DND-41 (cell line): ENCODE measurements at regions not wholly inside any gene's neighbourhood (a gene's known extent, or its start where the extent isn't known, plus 50 kb on each side); places are given as distances from the start of the nearest gene placed in this dataset.

ENCODE experiments used
- ATAC-seq: fragments of 200-7000 bp; cut with Tn5 transposase; 3 replicates; pipeline ENCODE4 v1.9.1; 2021; ENCODE audit warnings: low read depth; ENCODE audit not compliant: insufficient read depth
- DNase-seq: peaks from one replicate; pipeline ENCODE4 v3.0.0-alpha.2; 2020
- H2AFZ ChIP-seq: 2 replicates; pipeline ENCODE4 v1.6.0; 2012; ENCODE audit warnings: low read depth, low read length
- H3K27ac ChIP-seq: 2 replicates; pipeline ENCODE4 v1.5.1; 2012; ENCODE audit warnings: low read length, inconsistent platforms
- H3K27me3 ChIP-seq: fragments of 200-600 bp; sonication (generic); 2 replicates; pipeline ENCODE4 v1.6.0; 2012; ENCODE audit warnings: low read length, mild to moderate bottlenecking, inconsistent platforms; ENCODE audit not compliant: insufficient read depth, poor library complexity
- H3K36me3 ChIP-seq: 2 replicates; pipeline ENCODE4 v1.5.1; 2012; ENCODE audit warnings: low read length, inconsistent platforms; ENCODE audit not compliant: insufficient read depth
- H3K4me1 ChIP-seq: 2 replicates; pipeline ENCODE4 v1.5.1; 2012; ENCODE audit warnings: mild to moderate bottlenecking, low read length; ENCODE audit not compliant: insufficient read depth
- H3K4me2 ChIP-seq: 2 replicates; pipeline ENCODE4 v1.6.0; 2012; ENCODE audit warnings: mild to moderate bottlenecking, moderate library complexity, low read length, inconsistent platforms; ENCODE audit not compliant: insufficient read depth
- H3K4me3 ChIP-seq, 2 experiments: fragments of 200-600 bp in 1 of 2; shearing (Covaris generic) in 1 of 2; 2 replicates each; pipeline ENCODE4 v1.5.1; 2012 to 2016; ENCODE audit warnings: inconsistent platforms in 2 of 2, low read length in 2 of 2, mild to moderate bottlenecking in 2 of 2, low read depth in 1 of 2, moderate library complexity in 1 of 2
- H3K79me2 ChIP-seq: 2 replicates; pipeline ENCODE4 v1.6.0; 2012; ENCODE audit warnings: low read length, inconsistent platforms; ENCODE audit not compliant: insufficient read depth
- H3K9ac ChIP-seq: 2 replicates; pipeline ENCODE4 v1.6.0; 2012; ENCODE audit warnings: low read depth, mild to moderate bottlenecking, inconsistent platforms, low read length, moderate library complexity
- H3K9me3 ChIP-seq: 2 replicates; pipeline ENCODE4 v1.5.1; 2012; ENCODE audit warnings: low read length, moderate library complexity, mild to moderate bottlenecking, inconsistent platforms; ENCODE audit not compliant: insufficient read depth, severe bottlenecking
- H4K20me1 ChIP-seq: 2 replicates; pipeline ENCODE4 v1.6.0; 2012; ENCODE audit warnings: low read length; ENCODE audit not compliant: insufficient read depth
- EZH2 ChIP-seq: IDR thresholded peaks from 3 replicates; pipeline ENCODE4 v1.6.1; 2012; ENCODE audit warnings: borderline replicate concordance, low read depth, mild to moderate bottlenecking, moderate library complexity, low read length, inconsistent platforms; ENCODE audit not compliant: severe bottlenecking
- TF ChIP-seq, protein P1 (sequence below): IDR thresholded peaks from 2 replicates; pipeline ENCODE4 v1.5.1; 2012; ENCODE audit warnings: borderline replicate concordance, low read length, moderate library complexity, mild to moderate bottlenecking; ENCODE audit not compliant: poor library complexity, severe bottlenecking; ENCODE audit errors: extremely low read depth

DNA sequence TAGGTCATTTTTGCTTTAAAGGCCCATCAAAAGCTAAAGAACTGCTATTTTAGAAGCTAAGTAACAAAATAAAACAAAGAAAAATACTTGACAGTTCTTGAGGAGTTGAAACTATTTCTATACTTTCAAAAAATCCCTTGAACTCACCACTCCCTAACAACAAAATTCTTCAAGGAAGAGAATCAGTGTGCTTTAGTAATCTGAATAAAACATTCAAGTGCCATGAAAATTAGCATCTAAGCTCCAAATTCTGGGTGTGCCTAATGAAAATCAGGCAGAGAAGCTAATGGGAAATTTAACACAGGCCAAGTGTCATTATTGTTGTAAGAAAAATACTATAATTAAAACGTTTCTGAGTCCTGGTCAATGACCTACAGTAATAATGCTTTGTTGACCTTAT, 456.3 kb downstream of the ZEB2 start:
- Histone ChIP-seq H3K27me3 (no peaks in the 10 kb centered on the region), H4K20me1 (no peaks in the 10 kb centered on the region), H3K4me2 (no peak overlapping the region), H3K36me3 (no peaks in the 10 kb centered on the region), H3K9me3 (no peaks in the 10 kb centered on the region), H2AFZ (no peak overlapping the region), H3K4me3 (no peak overlapping the region), H3K79me2 (no peaks in the 10 kb centered on the region), H3K9ac (no peak overlapping the region), H3K4me1 (no peaks in the 10 kb centered on the region), H3K27ac (no peak overlapping the region)
- ATAC-seq (no peak), DNase-seq (no peak)
- no peak for TF ChIP-seq EZH2
- TF ChIP-seq, protein P1, sequence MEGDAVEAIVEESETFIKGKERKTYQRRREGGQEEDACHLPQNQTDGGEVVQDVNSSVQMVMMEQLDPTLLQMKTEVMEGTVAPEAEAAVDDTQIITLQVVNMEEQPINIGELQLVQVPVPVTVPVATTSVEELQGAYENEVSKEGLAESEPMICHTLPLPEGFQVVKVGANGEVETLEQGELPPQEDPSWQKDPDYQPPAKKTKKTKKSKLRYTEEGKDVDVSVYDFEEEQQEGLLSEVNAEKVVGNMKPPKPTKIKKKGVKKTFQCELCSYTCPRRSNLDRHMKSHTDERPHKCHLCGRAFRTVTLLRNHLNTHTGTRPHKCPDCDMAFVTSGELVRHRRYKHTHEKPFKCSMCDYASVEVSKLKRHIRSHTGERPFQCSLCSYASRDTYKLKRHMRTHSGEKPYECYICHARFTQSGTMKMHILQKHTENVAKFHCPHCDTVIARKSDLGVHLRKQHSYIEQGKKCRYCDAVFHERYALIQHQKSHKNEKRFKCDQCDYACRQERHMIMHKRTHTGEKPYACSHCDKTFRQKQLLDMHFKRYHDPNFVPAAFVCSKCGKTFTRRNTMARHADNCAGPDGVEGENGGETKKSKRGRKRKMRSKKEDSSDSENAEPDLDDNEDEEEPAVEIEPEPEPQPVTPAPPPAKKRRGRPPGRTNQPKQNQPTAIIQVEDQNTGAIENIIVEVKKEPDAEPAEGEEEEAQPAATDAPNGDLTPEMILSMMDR, result no peak

- Histone ChIP-seq H3K4me1 (no peaks in the 10 kb centered on the region), H3K9ac (no peak overlapping the region), H4K20me1 (no peaks in the 10 kb centered on the region), H3K79me2 (no peaks in the 10 kb centered on the region), H3K4me3 (no peak overlapping the region), H3K27me3 (no peaks in the 10 kb centered on the region), H3K9me3 (no peaks in the 10 kb centered on the region), H3K4me2 (no peak overlapping the region), H3K27ac (no peak overlapping the region), H3K36me3 (no peaks in the 10 kb centered on the region), H2AFZ (no peak overlapping the region)
- no peak for DNase-seq
- no peak for TF ChIP-seq EZH2
- TF ChIP-seq, protein P1, result no peak
- ATAC-seq, result no peak
These were observed 465.0 kb downstream of the ZEB2 start for GRCh38 chr2:144054911-144055310.

GRCh38 chr2:144052083-144052482, 467.8 kb downstream of the ZEB2 start:
- Histone ChIP-seq H3K36me3 (no peaks in the 10 kb centered on the region), H3K4me3 (no peak overlapping the region), H2AFZ (no peak overlapping the region), H3K9ac (no peak overlapping the region), H3K9me3 (no peaks in the 10 kb centered on the region), H3K4me2 (no peak overlapping the region), H4K20me1 (no peaks in the 10 kb centered on the region), H3K27me3 (no peaks in the 10 kb centered on the region), H3K79me2 (no peaks in the 10 kb centered on the region), H3K27ac (no peak overlapping the region), H3K4me1 (no peaks in the 10 kb centered on the region)
- no peak for ATAC-seq
- DNase-seq, result no peak
- TF ChIP-seq, protein P1, result no peak
- TF ChIP-seq EZH2, result no peak

GRCh38 chr2:144049137-144049536, 470.8 kb downstream of the ZEB2 start:
- Histone ChIP-seq H2AFZ (no peak overlapping the region), H3K4me3 (no peak overlapping the region), H3K9ac (no peak overlapping the region), H4K20me1 (no peaks in the 10 kb centered on the region), H3K79me2 (no peaks in the 10 kb centered on the region), H3K27me3 (no peaks in the 10 kb centered on the region), H3K36me3 (no peaks in the 10 kb centered on the region), H3K4me1 (no peaks in the 10 kb centered on the region), H3K9me3 (no peaks in the 10 kb centered on the region), H3K27ac (no peak overlapping the region), H3K4me2 (no peak overlapping the region)
- ATAC-seq (no peak), DNase-seq (no peak)
- no peak for TF ChIP-seq EZH2
- TF ChIP-seq, protein P1, result no peak
